ENCODE measurements at regions not wholly inside any gene's neighbourhood (a gene's known extent, or its start where the extent isn't known, plus 50 kb on each side); places are given as distances from the start of the nearest gene placed in this dataset.

DNA sequence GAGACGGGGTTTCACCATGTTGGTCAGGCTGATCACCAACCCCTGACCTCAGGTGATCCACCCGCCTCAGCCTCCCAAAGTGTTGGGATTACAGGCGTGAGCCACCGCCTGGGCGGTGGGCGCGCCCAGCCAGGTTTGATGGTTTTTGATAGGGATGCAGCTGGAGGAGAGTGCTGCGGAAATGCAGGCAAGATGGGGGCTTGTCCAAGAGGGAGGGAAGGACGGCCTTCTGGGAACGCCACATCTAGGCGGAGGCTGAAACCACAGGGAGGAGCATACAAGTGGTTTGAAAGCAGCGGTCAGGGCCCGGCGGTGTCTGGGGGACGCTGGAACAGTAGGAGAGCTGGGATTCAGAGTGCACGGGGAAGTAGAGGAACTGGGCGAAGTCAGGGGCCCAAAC is 134.6 kb downstream of the VRK1 start:
- Histone ChIP-seq H3K27me3 (ENCODE audit: control insufficient read depth, insufficient read depth, low read length) (no peaks in the 10 kb centered on the region), H3K4me1 (ENCODE audit: control insufficient read depth, insufficient read depth, low read length) (no peaks in the 10 kb centered on the region), H3K36me3 (ENCODE audit: control insufficient read depth, insufficient read depth, low read length) (no peaks in the 10 kb centered on the region), H3K9me3 (ENCODE audit: control insufficient read depth, low read length) (no peaks in the 10 kb centered on the region), H3K9ac (ENCODE audit: low read length) (no peak overlapping the region), H3K4me3 (ENCODE audit: low read length) (no peak overlapping the region)

DNA sequence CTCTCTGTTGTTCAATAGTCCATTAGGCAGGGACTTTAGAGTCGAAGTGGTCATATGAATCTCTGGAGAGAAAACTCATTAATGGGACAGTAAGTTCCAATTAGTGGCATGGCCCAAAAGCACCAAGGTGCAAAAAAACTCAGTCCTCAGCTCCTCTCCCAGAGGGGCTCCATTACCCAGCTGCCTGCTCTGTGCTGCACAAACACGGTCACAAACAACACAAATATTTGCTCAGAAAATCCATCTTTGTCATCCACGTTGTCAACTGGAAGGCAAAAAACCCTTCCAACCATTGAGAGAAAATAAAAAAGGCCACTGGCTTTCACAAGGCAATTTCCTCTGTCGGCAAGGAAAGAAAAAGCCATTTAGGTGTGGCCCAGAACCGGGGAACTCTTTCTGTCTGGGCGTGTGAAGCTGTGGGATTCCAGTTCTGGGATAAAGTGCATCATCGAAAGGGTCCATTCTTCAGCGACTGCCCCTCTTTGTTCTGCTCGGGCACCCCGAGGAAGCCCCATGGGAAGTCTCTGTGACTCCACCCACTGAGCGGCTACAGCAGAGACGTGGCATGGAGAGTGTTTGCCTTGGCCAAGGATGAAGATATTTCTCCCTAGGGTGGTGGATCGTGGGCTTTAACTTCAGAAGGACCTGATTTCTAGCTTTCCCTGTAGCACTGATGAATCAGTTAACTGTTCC is 137.6 kb downstream of the VRK1 start:
- no peak overlapping the region for H3K4me3 ChIP-seq (ENCODE audit: low read length)
- H3K4me1 ChIP-seq (ENCODE audit: control insufficient read depth, insufficient read depth, low read length) = no peaks in the 10 kb centered on the region
- no peak overlapping the region for H3K9ac ChIP-seq (ENCODE audit: low read length)
- no peaks in the 10 kb centered on the region for H3K9me3 ChIP-seq (ENCODE audit: control insufficient read depth, low read length)
- no peaks in the 10 kb centered on the region for H3K36me3 ChIP-seq (ENCODE audit: control insufficient read depth, insufficient read depth, low read length)
- H3K27me3 ChIP-seq (ENCODE audit: control insufficient read depth, insufficient read depth, low read length) = no peaks in the 10 kb centered on the region

DNA sequence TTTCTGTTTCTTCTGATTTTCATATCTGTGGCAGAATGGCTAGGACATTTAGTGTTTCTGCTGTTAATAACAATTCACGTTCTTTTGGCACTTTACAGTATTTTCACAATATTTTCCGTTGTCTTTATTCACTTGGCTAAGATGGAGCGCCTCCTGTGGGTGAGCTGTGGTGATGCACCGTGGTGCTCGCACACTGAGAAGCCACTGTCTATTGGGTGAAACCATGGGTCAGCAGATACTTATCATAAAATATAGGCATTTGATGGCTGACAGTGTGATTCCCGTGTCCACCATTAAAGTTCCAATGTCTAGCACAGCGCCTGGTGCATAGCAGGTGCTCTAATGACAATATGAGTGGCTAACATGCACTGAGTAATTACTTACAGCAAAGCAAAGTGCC is 141.8 kb downstream of the VRK1 start:
- H3K4me3 ChIP-seq (ENCODE audit: low read length) = no peak overlapping the region
- H3K36me3 ChIP-seq (ENCODE audit: control insufficient read depth, insufficient read depth, low read length) = no peaks in the 10 kb centered on the region

DNA sequence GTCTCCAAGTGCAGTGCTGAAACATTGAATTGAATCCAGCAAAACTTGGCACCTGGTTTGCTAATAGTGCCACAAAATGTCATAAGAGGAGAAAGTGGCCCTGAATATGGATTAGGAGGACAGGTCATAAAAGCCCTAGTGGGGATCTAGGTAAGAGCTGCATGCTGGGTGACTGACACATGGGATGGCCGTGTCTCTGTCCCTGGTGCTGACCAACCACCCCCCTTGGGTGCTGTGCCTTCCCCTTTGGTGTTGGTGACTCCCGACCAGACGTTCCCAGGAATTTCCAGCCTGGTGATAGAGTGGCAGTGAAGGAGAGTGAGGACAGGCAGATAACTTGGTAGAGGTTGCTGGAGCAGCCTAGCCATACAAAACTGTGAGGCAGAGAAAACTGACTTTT is 142.8 kb downstream of the VRK1 start:
- no peaks in the 10 kb centered on the region for H3K4me1 ChIP-seq (ENCODE audit: control insufficient read depth, insufficient read depth, low read length)
- H3K27me3 ChIP-seq (ENCODE audit: control insufficient read depth, insufficient read depth, low read length) = no peaks in the 10 kb centered on the region
- no peaks in the 10 kb centered on the region for H3K36me3 ChIP-seq (ENCODE audit: control insufficient read depth, insufficient read depth, low read length)

More for the DNA sequence above, 141.8 kb downstream of the VRK1 start:
- Histone ChIP-seq H3K9ac (ENCODE audit: low read length) (no peak overlapping the region), H3K9me3 (ENCODE audit: control insufficient read depth, low read length) (no peaks in the 10 kb centered on the region), H3K4me1 (ENCODE audit: control insufficient read depth, insufficient read depth, low read length) (no peaks in the 10 kb centered on the region), H3K27me3 (ENCODE audit: control insufficient read depth, insufficient read depth, low read length) (no peaks in the 10 kb centered on the region)

DNA sequence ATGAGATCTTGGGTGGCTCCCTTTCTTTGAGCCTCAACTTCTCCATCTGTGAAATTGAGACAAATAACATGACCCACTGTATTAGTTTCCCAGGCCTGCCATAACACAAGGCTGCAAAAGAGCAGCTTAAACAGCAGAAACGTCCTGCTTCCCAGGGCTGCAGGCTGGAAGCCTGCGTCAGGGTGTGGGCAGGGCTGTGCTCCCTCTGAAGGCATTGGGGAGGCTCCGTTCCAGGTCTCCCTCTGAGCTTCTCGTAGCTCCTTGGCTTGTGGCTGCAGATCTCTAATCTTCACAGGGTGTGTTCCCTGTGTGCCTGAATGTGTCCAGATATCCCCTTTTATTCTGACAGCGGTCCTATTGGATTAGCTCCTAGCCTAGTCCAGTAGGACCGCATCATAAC is 147.1 kb downstream of the VRK1 start:
- H3K4me1 ChIP-seq (ENCODE audit: control insufficient read depth, insufficient read depth, low read length) = no peaks in the 10 kb centered on the region
- H3K27me3 ChIP-seq (ENCODE audit: control insufficient read depth, insufficient read depth, low read length) = no peaks in the 10 kb centered on the region
- no peaks in the 10 kb centered on the region for H3K36me3 ChIP-seq (ENCODE audit: control insufficient read depth, insufficient read depth, low read length)
- no peak overlapping the region for H3K4me3 ChIP-seq (ENCODE audit: low read length)
- H3K9me3 ChIP-seq (ENCODE audit: control insufficient read depth, low read length) = no peaks in the 10 kb centered on the region
- no peak overlapping the region for H3K9ac ChIP-seq (ENCODE audit: low read length)

More for the DNA sequence above, 142.8 kb downstream of the VRK1 start:
- Histone ChIP-seq H3K4me3 (ENCODE audit: low read length) (no peak overlapping the region), H3K9me3 (ENCODE audit: control insufficient read depth, low read length) (no peaks in the 10 kb centered on the region), H3K9ac (ENCODE audit: low read length) (no peak overlapping the region)

DNA sequence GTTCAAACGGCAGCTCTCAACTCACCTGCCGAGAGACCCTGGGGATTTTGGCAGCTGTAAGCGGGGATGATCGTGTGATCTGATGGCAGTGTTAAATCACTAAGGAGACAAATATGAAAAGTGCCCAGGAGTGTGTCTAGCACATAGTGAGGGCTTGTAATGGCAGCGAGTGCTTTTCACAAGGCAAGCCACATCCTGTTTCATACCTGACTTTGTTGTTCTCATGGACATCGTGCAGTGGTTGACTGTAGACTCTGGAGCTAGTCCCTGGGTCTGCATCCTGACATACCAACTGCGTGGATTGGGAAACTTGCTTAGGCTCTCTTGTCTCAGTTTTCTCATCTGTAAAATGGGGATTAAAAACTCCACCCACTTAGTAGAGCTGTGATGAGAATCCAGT is 148.5 kb downstream of the VRK1 start:
- H3K4me1 ChIP-seq (ENCODE audit: control insufficient read depth, insufficient read depth, low read length) = no peaks in the 10 kb centered on the region
- H3K9ac ChIP-seq (ENCODE audit: low read length) = no peak overlapping the region
- no peaks in the 10 kb centered on the region for H3K9me3 ChIP-seq (ENCODE audit: control insufficient read depth, low read length)
- no peaks in the 10 kb centered on the region for H3K27me3 ChIP-seq (ENCODE audit: control insufficient read depth, insufficient read depth, low read length)
- no peaks in the 10 kb centered on the region for H3K36me3 ChIP-seq (ENCODE audit: control insufficient read depth, insufficient read depth, low read length)
- no peak overlapping the region for H3K4me3 ChIP-seq (ENCODE audit: low read length)

DNA sequence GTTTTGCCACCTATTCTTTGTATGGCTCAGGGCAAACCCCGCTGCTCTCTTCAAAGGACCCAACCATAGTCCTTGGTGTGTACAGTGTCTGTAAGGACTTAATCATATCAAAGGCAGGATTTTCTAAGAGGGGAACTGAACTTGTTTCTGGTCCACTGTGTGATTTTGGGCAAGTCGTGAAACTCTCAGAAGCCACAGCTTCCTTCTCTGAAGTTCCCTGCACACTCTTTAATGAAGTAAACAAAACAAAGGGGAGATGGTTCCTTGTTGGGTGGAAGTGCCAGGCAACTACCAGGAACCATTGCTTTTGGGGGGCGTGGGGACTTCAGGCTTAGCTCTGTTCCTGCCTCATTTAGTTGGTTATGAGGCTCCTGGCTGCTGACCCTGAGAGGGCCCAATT is 152.4 kb downstream of the VRK1 start:
- H3K4me3 ChIP-seq (ENCODE audit: low read length) = no peak overlapping the region
- no peaks in the 10 kb centered on the region for H3K27me3 ChIP-seq (ENCODE audit: control insufficient read depth, insufficient read depth, low read length)

DNA sequence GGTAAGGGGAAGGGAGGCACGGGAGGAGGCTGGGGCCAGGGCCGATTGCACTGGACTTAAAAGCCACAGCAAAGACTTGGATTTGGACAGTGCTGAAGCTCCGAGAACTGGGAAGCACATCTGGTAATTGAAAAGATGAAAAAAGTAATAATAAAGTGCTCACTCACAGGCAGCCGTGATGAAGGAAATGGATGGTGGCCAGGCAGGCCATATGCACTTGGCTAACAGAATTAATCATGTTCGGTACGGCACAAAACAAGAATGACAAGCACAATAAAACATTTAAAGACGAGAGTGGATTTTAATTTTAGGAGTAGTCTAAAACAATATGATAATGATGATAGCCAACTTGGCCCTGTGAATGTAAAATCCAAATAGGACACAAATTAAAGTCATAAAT is 154.3 kb downstream of the VRK1 start:
- Histone ChIP-seq H3K4me3 (ENCODE audit: low read length) (no peak overlapping the region), H3K9me3 (ENCODE audit: control insufficient read depth, low read length) (no peaks in the 10 kb centered on the region), H3K27me3 (ENCODE audit: control insufficient read depth, insufficient read depth, low read length) (no peaks in the 10 kb centered on the region), H3K9ac (ENCODE audit: low read length) (no peak overlapping the region), H3K36me3 (ENCODE audit: control insufficient read depth, insufficient read depth, low read length) (no peaks in the 10 kb centered on the region), H3K4me1 (ENCODE audit: control insufficient read depth, insufficient read depth, low read length) (no peaks in the 10 kb centered on the region)

More for the DNA sequence above, 152.4 kb downstream of the VRK1 start:
- no peak overlapping the region for H3K9ac ChIP-seq (ENCODE audit: low read length)
- no peaks in the 10 kb centered on the region for H3K4me1 ChIP-seq (ENCODE audit: control insufficient read depth, insufficient read depth, low read length)
- H3K9me3 ChIP-seq (ENCODE audit: control insufficient read depth, low read length) = no peaks in the 10 kb centered on the region
- H3K36me3 ChIP-seq (ENCODE audit: control insufficient read depth, insufficient read depth, low read length) = no peaks in the 10 kb centered on the region

DNA sequence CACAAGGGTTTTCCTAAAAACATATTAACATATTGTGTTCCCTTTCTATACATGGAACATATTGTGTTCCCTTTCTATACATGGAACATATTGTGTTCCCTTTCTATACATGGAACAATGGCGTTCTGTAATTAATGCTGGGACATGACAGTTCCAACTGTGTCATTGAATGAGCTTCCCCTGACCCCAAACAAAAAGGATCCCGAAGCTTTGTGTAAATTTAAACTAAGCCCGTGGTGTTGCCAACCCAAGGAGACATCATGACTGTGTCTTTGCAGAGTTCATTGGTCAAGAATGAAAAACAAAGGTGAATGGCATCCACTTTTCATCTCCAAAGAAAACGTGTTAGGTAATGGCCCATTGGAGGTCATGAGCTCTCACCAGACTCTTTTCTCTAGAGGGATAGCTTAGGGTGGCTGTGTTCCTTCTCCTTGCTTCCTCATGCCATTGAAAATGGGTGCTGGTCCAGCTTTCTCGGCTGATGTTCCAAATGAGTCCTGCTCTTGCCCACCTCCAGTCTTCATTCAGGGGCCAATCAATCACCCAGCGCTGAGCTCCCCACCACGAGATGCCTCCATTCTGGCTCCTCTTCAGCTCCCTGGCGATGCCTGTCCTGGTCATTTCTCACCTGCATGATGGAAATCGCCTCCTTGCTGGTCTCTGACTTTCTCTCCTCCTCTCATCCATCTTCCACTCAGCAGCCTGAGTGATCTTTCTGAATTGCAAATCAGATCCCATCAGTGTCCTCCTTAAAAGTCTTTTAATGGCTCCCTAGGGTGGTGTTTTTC is 156.1 kb downstream of the VRK1 start:
- no peaks in the 10 kb centered on the region for H3K36me3 ChIP-seq (ENCODE audit: control insufficient read depth, insufficient read depth, low read length)

DNA sequence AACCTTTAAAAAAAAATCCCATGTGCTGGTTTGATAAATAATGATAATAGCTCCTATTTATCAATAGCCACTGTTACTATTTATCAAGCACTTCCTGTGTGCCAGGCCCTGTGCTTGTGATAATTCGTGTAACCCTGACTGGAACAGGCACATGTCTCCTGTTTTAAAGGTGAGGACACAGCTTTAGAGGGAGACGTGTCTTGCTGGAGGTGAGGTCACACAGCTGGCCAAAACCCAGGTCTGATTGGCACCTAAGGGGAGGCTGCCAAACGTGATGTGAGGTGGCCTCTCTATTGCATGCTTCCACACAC is 156.6 kb downstream of the VRK1 start:
- H3K4me3 ChIP-seq (ENCODE audit: low read length) = no peak overlapping the region
- H3K36me3 ChIP-seq (ENCODE audit: control insufficient read depth, insufficient read depth, low read length) = no peaks in the 10 kb centered on the region
- H3K9me3 ChIP-seq (ENCODE audit: control insufficient read depth, low read length) = no peaks in the 10 kb centered on the region
- no peaks in the 10 kb centered on the region for H3K27me3 ChIP-seq (ENCODE audit: control insufficient read depth, insufficient read depth, low read length)
- H3K9ac ChIP-seq (ENCODE audit: low read length) = no peak overlapping the region
- H3K4me1 ChIP-seq (ENCODE audit: control insufficient read depth, insufficient read depth, low read length) = no peaks in the 10 kb centered on the region

More for the DNA sequence above, 156.1 kb downstream of the VRK1 start:
- H3K4me3 ChIP-seq (ENCODE audit: low read length) = no peak overlapping the region
- no peaks in the 10 kb centered on the region for H3K27me3 ChIP-seq (ENCODE audit: control insufficient read depth, insufficient read depth, low read length)
- no peaks in the 10 kb centered on the region for H3K4me1 ChIP-seq (ENCODE audit: control insufficient read depth, insufficient read depth, low read length)
- H3K9me3 ChIP-seq (ENCODE audit: control insufficient read depth, low read length) = no peaks in the 10 kb centered on the region
- no peak overlapping the region for H3K9ac ChIP-seq (ENCODE audit: low read length)

DNA sequence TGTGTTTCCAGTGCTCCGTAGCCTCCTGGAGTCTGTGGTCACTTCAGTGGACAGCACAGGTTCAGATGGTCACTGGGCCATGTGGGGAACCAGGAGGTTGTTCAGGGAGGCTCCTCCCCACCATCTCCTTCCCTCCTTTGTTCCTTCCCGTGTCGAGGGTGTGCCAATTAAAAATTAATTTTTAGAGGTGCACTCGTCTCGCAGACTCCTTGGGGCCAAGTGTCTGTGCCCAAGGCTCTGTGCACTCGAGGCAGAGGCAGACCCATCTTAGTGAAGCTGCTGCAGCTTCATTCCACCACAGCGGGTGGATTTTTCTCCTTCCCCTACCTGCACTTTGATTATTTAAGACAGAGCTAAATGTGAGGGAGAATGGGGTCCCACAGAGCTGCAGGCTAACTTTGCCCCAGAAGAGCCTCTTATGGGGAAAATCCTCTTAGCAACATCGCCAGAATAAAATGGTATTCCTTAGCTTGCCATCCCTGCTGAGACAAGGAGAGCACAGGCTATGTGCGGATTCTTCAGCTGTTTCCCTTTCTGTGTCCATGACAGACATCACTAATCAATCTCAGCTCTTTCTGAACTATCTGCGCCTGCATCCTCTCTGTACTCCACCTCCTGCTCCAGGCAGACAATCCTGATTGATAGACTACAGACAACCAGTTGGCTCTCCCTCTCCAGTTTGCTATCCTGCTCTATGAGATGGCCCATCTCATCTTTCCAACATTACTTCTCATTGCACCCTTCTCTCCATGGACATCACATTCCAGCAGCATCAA is 159.5 kb downstream of the VRK1 start:
- Histone ChIP-seq H3K4me1 (ENCODE audit: control insufficient read depth, insufficient read depth, low read length) (no peaks in the 10 kb centered on the region), H3K9ac (ENCODE audit: low read length) (no peak overlapping the region), H3K4me3 (ENCODE audit: low read length) (no peak overlapping the region), H3K36me3 (ENCODE audit: control insufficient read depth, insufficient read depth, low read length) (no peaks in the 10 kb centered on the region), H3K9me3 (ENCODE audit: control insufficient read depth, low read length) (no peaks in the 10 kb centered on the region), H3K27me3 (ENCODE audit: control insufficient read depth, insufficient read depth, low read length) (no peaks in the 10 kb centered on the region)

DNA sequence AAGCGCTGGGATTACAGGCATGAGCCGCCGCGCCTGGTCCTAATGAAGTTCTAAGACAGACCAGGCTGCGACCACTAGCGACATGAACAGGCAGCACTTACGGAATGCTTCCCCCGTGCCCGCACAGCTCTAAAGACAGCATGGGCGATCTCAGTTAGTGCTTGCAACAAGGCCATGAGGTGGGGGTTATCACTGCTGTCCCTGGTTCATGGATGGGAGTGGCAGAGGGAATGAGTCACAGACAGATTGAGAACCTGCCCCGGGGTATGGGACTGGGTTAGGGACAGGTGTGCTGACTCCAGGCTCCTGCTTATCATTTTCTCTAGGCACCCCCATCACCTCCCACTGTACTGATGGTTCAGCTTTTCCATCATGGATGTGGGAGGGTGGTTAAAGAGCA is 160.9 kb downstream of the VRK1 start:
- Histone ChIP-seq H3K36me3 (ENCODE audit: control insufficient read depth, insufficient read depth, low read length) (no peaks in the 10 kb centered on the region), H3K4me1 (ENCODE audit: control insufficient read depth, insufficient read depth, low read length) (no peaks in the 10 kb centered on the region), H3K27me3 (ENCODE audit: control insufficient read depth, insufficient read depth, low read length) (no peaks in the 10 kb centered on the region), H3K9me3 (ENCODE audit: control insufficient read depth, low read length) (no peaks in the 10 kb centered on the region), H3K9ac (ENCODE audit: low read length) (no peak overlapping the region), H3K4me3 (ENCODE audit: low read length) (no peak overlapping the region)

All from mucosa of stomach (tissue), 1 donor.